ENCODE measurements at regions not wholly inside any gene's neighbourhood (a gene's known extent, or its start where the extent isn't known, plus 50 kb on each side); places are given as distances from the start of the nearest gene placed in this dataset.
"Not testable (repeated sequence)": the region's sequence is repeated elsewhere in the genome, so short reads cannot be mapped to it uniquely, and the experiment has no call there.

DNA sequence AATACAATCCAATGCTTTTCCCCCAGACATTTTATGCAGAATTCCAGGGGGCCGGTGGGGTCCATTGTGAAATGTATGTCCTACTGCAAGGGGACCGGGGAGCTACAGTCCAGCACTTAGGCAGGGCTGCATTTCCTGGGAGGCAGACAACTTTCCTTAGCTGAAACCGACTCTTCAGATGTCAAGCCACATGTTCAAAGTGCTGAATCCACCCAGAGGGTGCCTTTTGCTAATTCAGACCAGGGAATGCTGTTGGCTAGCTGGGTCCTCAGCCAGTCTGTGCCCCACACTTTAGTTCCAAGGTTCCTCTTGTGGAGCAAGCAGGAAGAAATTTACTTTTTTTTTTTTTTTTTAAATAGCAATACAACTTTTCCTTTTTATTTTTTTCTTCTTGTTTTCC is 219.5 kb upstream of the LRTM1 start:
- DNase-seq = no peak

DNA sequence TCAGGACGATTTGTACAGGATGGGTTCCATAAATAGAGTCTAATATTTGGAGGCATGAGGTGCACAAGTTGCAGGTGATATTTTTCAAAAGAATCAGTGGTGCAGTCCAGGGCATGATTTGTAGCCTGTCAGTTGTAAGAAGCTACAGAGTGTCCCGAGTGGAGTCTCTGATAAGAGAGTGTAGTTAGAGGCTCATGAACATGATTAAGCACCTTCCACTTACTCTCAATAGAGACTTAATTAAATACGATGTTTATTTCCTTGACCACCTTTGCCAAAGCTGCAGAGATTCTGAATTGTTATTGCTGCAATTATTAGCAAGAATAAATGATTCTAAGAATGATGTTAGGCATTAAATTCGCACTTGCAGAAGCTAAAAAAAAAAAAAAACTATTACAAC is 218.4 kb upstream of the LRTM1 start:
- DNase-seq = no peak

DNA sequence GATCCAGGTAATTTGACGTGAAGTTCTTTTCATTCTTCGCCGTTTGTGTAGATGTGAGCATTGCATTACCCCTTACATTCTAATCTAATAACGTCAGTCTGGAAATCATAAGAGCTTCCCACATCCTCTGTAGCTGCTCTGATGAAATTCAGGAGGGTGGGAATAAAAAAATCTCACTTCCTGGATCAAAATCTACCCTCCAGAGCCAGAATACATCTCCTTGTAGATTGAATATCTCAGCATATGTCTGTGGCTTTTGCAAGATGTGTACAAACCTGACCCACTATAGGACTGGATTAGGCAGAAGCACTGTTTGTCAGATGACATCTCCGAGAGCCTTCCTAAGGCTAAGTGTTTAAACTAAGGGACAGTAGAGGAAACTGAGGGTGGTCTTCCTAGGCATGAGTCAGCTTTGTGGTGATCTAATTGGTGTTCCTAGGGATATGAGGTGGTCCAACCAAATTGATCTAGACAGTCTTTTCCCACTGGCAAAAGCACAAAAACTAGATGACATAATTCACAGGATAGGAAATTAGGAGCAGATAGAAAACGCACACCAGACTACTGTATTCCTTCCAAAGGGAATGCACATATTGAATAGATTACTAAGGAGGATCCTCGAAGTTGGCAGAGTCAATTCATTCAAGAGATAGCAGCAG is 216.3 kb upstream of the LRTM1 start:
- DNase-seq = no peak

DNA sequence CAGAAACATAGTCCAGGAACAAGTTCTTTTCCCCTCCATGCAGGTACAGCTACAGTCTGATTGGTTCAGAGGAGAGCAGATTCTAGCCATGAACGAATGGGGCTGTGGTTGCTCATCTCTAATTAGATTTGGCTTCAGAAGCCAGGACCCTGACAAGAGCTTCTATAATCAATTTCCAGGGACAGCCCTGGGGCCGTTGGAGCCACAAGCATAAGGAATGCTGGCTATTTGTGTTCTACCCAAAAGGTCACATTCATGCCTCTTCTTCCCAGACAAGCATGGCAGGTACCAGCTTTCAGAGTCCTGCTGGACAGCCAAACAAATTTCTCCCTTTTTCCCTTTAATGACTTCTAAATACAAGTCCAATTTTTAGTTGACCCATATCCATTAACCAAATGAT is 215.5 kb upstream of the LRTM1 start:
- DNase-seq = no peak

DNA sequence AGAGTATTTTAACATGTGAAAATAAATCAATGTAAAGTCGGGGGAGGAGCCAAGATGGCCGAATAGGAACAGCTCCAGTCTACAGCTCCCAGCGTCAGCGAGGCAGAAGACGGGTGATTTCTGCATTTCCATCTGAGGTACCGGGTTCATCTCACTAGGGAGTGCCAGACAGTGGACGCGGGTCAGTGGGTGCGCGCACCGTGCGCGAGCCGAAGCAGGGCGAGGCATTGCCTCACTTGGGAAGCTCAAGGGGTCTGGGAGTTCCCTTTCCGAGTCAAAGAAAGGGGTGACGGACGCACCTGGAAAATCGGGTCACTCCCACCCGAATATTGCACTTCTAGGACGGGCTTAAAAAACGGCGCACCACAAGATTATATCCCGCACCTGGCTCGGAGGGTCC is 208.4 kb upstream of the LRTM1 start:
- DNase-seq = not testable (repeated sequence)

DNA sequence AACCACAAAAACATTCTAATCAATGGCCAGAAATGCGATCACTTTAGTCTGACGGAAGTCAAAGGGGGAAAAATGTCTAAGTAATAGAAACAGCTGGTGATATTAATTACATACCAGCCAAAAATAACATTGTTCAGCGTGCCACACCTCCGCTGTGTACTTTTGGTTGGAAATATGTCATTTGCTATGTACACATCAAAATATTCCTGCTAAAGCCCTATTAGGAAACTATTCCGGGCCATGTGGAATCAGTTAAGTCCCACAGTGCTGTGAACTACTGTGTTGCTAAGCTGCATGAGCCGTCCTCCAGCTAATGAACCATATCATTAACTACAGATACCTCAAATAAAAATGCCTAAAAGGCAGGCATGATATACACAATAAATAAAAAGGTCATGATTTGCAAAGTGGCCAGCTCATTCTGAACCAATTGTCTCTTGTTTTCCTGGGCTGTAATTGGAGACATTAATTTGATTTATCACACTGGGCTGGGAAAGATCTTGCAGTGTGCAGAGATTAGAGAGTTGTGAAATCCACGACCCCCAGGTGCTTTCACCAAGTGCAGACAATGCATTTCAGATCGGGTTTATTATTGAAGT is 200.5 kb upstream of the LRTM1 start:
- no peak for DNase-seq

DNA sequence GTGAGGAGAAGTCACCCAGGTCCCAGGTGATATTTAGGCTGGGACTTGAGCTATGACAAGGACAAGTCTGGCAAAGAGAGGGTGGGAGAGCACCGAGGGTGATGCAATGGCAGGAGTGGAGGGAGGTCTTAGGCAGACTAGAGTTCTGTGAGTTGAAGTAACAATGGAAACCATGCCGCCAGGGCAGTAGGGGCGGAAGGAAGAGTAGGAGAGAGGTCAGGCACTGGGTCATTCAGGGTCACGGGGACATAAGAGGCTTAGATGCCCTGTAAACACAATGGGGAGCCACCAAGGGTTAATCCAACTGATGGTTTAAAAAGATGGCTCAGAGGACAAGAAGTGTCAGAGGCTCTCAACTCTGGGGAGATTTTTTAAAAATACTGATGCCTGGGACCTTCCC is 199.7 kb upstream of the LRTM1 start:
- DNase-seq = no peak

DNA sequence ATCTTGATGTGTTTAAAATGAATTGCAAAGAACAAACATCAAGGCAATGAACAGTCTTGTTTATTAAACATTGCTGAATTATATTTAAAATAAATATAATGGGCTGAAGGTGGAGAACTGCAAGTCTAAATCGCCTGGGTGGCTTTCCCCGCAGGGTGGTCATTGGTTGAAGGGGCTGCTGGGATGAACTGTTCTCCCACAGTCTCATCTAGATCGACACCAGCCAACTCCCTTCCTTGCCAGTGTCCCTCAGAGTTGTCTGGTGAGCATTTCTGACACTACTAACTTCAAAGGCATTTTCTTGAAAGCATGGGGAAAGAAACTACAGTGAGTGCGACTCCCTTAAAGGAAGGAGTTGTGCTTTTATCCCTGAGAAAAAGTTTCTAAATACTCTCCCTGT is 196.5 kb upstream of the LRTM1 start:
- no peak for DNase-seq

Data from hematopoietic multipotent progenitor cell treated with erythropoietin and hydrocortisone succinate and interleukin-3 and kit ligand, for 6 days (in vitro differentiated cells).